ENCODE measurements at regions not wholly inside any gene's neighbourhood (a gene's known extent, or its start where the extent isn't known, plus 50 kb on each side); places are given as distances from the start of the nearest gene placed in this dataset.

DNA sequence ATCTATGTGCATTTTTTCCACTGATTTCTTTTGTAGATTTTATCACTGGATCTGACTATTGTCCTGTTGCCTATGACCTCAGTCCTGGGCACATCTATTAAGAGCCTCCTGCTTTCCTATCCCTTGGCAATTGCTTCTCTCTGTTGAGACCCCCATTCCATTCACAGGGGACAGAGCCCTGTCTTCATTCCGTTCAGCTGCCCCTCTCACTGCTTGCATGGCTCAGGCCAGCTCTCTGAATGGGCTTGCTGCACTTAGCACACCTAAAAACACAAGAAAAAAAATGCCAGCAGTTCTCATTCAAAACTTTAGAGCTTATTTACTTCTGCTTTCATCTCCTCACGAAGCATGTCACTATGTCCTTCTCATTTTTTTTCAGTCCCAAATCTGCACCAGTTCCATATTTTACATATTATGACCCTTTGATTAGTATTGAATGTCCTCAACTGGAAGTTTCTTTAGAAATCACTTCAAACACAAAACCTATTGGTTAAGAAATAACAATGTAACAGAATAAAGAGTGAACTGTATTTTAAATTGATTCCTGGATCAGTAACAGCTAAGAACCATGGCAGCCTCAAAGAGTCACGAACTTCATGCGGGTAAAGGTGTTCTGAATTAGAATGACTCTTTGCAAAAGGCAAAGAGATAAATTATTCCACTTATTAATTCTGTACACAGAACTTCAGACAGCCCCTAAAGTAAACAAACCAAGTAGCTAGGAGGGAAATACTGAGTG lies 616.5 kb downstream of the C6orf118 start:
- TF ChIP-seq NCOA1 (CRISPR knock-in tag; IDR thresholded peaks at IDR 0.05) (no peak), RNF2 (conservative IDR thresholded peaks at IDR 0.05; ENCODE audit: low read depth) (no peak), ZSCAN30 (CRISPR knock-in tag; IDR thresholded peaks at IDR 0.05) (no peak), KAT7 (CRISPR knock-in tag; IDR thresholded peaks at IDR 0.05; ENCODE audit: borderline replicate concordance) (no peak), SAFB2 (CRISPR knock-in tag; IDR thresholded peaks at IDR 0.05; ENCODE audit: borderline replicate concordance, low read depth) (no peak), ZNF232 (CRISPR knock-in tag; IDR thresholded peaks at IDR 0.05; ENCODE audit: borderline replicate concordance) (no peak)
- TF ChIP-seq, protein P1, sequence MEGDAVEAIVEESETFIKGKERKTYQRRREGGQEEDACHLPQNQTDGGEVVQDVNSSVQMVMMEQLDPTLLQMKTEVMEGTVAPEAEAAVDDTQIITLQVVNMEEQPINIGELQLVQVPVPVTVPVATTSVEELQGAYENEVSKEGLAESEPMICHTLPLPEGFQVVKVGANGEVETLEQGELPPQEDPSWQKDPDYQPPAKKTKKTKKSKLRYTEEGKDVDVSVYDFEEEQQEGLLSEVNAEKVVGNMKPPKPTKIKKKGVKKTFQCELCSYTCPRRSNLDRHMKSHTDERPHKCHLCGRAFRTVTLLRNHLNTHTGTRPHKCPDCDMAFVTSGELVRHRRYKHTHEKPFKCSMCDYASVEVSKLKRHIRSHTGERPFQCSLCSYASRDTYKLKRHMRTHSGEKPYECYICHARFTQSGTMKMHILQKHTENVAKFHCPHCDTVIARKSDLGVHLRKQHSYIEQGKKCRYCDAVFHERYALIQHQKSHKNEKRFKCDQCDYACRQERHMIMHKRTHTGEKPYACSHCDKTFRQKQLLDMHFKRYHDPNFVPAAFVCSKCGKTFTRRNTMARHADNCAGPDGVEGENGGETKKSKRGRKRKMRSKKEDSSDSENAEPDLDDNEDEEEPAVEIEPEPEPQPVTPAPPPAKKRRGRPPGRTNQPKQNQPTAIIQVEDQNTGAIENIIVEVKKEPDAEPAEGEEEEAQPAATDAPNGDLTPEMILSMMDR (CRISPR knock-in tag; IDR thresholded peaks at IDR 0.05): no peak

All from HepG2 (cell line).